HG03060 (cell line): ENCODE measurements at regions not wholly inside any gene's neighbourhood (a gene's known extent, or its start where the extent isn't known, plus 50 kb on each side); places are given as distances from the start of the nearest gene placed in this dataset.
"Not testable (repeated sequence)": the region's sequence is repeated elsewhere in the genome, so short reads cannot be mapped to it uniquely, and the experiment has no call there.

Source experiments
- ATAC-seq: cut with Tn5 transposase; IDR thresholded peaks from one replicate; pipeline ENCODE4 v1.9.1; 2021; ENCODE audit warnings: low read depth, moderate number of reproducible peaks; ENCODE audit not compliant: unreplicated experiment

DNA sequence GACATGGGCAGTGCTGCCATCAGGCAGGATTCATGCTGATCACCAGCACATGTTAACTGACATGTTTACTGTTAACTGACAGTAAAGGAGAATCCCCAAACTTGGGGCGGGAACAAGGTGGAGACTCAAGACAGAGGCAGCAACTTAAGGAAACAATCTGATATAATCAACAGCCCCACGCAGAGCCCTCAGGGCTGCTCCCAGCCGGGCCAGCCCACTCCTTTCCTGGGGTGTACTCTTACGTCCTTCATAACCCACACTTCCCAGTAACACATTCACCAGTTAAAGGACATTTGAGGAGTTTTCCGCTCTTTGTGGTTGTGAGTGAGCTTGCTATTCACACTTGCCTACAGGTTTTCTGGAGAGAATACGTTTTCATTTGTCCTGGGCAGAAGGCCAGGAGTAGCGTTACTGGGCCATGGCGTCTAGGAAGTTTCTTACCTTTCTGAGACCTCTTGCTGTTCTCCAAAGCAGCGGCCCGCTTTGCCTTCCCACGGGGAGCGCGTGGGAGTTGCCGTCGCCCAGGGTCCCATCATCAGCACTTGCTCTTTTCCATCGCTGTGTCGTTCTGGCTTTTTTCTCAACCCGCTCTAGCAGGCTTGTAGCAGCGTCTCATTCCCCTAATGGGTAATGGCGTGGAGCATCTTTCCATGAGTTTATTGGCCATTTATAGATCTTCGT, 56.4 kb downstream of the FOXF2 start:
- ATAC-seq = no peak

DNA sequence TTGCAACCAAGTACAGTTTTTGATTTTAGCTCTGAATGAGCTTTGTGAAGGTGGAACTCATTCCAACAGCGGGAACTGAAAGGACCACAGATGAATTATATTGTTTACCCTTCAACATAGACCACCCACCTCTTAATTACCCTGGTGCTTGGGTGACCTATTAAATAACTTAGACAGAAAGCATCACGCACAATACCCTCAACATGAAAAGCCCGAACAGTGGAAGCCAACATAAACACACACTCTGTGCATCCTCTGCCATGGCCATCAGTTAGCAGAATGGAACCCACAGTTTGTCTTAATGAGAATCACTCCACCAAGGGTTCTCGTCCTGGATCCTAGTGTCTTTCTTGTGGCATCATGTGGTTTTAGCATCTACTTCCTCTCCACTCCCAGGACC, 60.5 kb downstream of the FOXF2 start:
- no peak for ATAC-seq

DNA sequence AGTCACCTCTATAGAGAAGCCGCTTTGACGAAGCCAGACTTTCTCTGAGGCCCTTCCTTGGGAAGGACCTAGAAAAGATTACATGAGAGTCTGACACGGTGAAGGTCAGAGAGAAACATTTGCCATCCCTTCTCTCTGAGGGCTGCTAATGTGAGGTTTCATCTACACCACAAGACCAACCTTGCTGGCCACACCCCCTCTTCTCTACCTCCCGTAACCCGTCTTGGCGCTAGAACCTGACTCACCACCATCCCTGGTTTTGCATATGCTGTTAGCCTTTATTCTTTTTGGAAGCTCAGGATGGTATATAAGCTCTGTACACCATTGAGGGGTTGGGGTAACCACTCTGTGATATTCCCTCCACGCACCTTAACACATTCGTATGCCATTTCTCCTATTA, 63.6 kb downstream of the FOXF2 start:
- ATAC-seq = no peak

DNA sequence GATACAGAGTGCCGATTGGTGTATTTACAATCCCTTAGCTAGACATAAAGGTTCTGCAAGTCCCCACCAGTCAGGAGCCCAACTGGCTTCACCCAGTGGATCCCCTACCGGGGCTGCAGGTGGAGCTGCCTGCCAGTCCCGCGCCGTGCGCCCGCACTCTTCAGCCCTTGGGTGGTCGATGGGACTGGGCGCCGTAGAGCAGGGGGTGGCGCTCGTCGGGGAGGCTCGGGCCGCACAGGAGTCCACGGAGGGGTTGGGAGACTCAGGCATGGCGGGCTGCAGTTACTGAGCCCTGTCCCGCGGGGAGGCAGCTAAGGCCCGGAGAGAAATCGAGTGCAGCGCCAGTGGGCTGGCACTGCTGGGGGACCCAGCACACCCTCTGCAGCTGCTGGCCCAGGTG, 67.4 kb downstream of the FOXF2 start:
- ATAC-seq = not testable (repeated sequence)

DNA sequence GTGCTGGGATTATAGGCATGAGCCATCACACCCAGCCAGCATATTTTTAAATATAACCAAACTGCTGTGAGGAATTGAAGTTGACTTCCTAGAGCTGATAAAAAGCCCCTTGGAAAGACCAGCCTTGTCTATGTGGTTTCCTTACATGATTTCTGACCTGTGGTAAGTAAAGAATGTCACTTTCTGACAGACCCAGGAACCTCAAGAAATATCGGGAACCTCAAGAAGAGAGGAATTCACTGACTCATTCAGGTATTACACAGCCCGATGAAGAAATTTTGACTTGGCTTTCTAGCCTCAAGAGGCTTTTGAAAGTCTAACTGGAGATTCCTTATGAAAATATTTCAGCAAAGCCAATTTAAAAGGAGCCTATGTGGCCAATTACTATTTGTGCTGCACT, 71.8 kb downstream of the FOXF2 start:
- no peak for ATAC-seq

DNA sequence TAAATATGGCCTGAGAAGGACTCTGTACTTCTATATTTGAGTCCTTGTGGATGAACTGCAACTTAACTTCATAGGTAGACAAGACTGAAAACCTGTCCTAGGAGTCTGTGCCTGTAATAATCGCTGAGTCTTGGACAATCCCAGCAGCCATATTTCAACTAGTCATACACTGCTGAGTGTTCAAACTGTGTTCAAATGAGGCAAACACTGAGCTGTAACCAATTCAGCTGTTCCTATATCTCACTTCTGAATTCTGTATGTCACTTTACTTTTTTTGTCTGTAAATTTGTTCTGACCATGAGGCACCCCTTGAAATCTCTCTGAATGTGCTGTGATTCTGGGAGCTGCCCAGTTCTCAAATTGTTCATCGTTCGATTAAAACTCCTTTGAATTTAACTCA, 72.4 kb downstream of the FOXF2 start:
- no peak for ATAC-seq

DNA sequence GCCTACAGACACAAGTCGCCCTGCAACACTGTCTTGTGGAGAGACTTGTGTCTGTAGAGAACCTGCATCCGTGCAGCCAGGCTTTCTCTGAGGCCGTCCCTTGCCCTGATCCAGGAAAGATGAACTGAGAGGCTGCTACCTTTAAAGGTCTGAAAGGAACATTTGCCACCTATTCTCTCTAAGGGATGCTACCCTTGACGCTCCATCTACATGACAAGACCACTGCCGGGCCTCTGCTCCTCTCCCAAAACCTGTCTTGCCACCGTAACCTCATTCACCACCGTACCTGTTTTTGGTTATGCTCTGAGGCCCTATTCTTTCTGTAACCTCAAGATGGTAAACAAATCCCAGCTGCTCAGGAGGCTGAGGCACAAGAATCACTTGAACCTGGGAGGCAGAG, 73.9 kb downstream of the FOXF2 start:
- ATAC-seq = no peak

DNA sequence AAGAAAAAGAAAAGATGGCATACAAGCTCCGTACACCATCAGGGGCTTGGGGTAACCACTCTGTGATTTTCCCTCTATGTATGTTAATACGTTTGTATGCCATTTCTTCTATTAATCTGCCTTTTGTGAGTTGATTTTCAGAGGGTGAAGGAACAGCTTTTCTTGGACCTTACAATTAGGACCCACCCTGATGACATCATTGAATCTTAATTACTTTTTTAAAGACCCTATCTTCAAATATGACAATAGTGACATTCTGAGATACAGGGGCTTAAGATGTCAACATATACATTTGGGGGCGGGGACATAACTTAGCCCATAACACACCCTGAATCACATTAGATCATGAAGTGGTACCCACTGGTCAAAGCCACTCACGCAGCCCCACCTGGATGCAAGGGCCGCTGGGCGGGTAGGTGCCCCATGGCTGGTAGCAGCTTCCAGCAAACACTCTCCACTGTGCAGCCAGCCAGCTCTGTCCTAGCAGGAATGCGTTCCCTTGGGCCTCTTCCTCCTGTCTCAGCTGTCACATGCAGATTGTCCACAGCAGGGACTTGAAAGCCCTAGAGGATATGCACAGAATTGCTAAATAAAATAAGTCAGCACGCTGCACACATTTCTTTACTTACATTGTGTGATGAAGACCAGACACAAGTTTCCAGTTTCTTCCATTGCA, 74.5 kb downstream of the FOXF2 start:
- no peak for ATAC-seq

DNA sequence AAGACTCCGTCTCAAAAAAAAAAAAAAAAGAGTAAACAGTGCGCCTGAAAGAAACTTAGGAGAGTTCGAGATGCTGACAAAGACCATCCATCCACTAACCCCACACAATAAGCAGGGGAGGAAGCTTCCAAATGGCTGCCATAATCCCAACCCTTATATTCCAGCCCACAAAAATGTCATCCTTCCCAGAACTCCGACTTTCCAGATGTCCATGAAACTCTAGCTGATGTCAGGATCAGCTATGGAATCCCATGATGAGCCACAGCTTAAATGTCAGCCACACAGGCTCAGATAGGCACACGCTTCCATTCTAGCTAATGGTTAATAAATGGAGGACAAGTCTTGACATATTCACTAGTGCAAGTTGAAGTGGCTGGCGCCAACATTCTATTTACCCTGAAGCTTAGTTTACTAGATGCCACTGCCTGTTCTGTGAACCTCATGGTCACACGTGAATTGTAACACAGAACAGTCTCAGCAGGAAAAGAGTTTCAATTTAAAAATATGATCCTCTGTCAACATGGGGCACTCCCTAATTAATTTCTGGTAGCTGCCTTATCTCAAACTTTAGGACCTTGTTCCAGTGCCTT, 75.5 kb downstream of the FOXF2 start:
- no peak for ATAC-seq

DNA sequence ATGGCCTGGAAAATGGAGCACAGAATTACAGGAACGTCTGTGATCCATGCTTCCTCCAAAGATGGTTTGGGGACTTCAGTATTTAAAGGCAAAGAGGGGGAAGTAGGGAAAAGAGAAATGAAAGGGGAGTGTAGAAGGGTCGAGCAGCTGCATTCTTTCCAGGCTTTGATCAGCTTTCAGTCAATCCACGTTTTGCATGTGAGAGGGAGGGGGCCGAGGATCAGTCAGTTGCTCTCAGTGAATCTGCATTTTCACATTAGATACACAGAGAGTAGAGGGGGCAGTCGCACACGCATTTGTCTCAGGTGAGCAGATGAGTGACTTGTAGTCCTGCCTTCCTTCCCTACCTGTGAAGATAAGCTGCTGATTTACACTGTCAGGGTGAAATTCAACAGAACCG, 78.8 kb downstream of the FOXF2 start:
- ATAC-seq = no peak

DNA sequence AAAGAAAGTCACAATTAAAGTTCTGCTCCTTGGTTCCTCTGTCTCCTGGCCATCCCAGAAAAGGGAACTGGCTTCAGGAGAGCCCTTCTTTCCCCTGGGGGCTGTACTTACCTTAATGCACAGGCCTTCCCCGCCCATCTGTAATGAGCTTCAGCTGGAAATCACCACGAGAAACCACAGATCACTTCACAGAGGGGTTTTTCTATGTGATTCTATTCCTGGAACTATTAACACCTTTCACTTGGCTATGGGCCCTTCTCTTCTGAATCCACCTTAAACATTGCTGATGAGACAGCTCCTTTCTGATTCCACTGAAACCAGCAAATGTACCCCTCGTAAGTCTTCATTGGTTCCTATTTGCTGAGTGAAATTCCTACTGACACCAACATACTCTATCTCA, 80.7 kb downstream of the FOXF2 start:
- ATAC-seq = no peak

DNA sequence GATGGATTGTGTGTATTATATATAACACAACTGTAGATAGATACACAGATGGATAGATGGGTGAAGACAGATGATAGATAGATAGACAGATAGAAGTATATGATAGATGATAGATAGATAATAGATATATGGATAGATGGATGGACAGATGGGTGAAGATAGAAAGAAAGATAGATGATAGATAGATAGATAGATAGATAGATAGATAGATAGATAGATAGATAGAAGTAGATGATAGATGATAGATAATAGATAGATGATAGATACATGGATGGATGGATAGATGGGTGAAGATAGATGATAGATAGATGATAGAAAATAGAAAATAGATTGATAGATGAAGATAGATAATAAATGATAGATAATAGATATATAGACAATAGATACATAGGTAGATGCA, 83.3 kb downstream of the FOXF2 start:
- no peak for ATAC-seq

DNA sequence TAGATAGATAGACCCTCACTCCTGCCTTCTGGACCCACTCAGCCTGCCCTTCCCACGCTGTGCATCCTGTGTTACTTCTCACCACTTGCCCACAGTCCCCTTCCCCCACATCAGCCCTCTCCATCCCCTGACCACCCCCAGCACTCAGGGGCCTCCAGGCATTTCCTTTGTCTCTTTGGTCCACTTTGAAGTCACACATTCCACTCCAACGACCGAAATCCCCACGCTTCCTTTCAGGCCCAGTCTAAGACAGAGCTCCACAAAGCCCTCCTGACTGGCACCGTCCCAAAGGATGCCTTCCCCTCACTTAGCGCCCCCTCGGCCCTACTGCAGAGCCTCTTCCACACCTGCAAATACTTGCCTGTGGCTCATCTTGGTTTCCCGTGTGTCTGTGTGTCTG, 83.8 kb downstream of the FOXF2 start:
- ATAC-seq = no peak

DNA sequence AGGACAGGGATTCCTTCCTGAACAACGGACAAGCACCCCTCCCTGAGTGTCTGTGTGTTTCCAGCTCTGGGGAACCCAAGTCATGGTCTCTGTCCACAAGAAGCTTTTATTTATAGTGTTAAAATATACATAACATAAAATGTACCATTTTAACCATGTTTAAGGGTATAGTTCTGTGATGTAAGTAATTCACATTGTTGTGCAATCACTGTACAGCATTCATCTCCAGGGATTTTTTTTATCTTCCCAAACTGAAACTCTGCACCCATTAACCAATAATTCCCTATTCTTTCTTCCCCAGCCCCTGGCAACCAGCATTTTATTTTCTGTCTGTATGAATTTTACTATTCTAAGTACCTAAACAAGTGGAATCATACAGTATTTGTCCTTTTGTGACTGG, 84.2 kb downstream of the FOXF2 start:
- ATAC-seq = no peak

DNA sequence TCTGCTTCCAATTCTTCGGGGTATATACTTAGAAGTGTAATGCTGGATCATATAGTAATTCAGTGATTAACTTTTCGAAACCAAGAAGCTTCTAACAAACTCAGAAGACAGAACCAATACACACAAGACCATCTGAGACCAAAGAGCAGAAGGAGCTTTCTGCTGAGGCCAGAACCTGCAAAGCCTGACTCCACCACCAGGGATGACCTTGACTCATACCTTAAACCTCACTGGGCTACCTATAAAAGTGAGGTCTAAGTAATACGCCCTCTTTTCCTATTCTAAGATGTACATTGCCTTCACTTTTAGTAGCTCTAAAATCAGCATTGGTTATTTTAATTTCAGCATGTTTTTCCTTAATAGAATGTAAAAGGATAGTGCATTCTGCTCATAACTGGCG, 84.8 kb downstream of the FOXF2 start:
- no peak for ATAC-seq

DNA sequence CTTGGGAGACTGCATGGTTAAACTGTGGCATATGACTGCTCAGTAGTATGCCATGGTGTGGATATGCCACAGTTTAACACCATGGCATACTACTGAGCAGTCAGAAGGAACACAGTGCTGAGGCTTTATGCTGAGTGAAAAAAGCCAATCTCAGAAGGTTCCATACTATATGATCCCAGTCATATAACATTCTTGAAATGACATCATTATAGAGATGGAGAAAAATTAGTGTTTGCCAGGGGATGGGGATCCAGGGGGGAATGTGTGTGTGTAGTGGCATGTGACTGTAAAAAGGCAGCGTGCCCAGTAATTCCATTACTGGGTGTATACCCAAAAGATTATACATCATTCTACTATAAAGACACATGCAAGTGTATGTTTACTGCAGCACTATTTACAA, 85.8 kb downstream of the FOXF2 start:
- no peak for ATAC-seq

DNA sequence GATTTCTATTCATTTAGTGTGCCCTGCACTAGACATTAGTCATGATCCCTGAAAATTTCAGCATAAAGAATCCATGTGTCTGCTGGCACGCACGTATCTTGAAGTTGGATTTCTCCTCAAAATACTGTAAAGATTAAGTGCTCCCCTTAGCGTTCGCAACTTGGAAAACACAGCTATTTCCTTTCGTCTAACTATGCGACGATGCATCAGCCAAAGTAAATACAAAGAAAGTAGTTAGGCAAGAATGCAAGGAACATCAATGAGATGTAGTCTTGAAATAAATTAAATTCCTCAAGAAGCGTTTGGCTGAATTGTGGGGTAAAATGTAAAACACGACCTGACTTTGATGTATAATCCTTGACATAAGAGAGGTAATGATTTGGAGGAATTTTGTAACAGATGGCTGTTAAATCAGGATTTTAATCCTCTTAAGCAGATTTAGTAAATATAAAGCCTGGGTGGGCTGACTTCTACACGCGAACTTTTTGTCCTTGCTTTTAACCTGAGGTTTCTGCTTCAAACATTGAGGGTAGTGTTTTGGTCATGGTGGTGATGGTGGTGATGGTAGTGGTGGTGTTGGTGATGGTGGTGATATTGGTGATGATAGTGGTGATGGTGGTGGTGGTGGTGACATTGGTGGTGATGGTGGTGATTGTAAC, 88.2 kb downstream of the FOXF2 start:
- ATAC-seq = no peak

DNA sequence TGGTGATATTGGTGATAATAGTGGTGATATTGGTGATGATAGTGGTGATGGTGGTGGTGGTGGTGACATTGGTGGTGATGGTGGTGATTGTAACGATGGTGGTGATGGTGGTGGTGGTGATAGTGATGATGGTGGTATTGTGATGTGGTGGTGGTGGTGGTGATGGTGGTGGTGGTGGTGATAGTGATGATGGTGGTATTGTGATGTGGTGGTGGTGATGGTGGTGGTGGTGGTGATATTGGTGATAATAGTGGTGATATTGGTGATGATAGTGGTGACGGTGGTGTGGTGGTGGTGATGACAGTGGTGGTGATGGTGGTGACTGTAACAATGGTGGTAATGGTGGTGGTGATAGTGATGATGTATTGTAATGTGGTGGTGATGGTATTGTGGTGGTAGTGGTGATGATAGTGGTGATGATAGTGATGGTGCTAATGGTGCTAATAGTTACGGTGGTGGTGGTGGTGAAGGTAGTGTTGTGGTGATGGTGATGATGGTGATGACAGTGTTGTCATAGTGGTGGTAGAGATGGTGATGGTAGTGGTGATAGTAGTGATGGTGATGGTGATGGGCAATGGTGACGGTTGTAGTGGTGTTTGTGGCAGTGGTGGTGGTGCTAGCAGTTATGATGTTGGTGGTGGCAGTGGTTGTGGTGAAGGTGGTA, 88.9 kb downstream of the FOXF2 start:
- not testable (repeated sequence) for ATAC-seq

DNA sequence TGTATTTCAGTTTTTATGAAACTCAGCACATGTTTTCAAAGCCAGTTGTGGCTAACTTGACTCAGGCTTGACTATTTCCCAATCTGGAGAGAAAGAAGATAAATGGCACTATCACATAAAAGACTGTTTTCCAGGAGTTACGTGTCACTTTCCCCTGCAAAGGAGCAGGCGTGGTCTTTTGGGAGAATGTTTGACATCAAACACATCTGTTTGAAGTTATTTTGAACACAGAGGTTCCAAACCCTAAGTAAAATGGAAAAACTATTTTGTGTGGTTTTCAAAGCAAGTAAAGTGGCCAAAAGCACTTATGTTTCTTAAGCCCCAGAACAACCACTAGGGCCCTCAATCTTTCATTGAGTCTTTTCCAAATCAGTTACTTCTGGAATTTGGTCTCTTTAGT, 89.7 kb downstream of the FOXF2 start:
- ATAC-seq = no peak

DNA sequence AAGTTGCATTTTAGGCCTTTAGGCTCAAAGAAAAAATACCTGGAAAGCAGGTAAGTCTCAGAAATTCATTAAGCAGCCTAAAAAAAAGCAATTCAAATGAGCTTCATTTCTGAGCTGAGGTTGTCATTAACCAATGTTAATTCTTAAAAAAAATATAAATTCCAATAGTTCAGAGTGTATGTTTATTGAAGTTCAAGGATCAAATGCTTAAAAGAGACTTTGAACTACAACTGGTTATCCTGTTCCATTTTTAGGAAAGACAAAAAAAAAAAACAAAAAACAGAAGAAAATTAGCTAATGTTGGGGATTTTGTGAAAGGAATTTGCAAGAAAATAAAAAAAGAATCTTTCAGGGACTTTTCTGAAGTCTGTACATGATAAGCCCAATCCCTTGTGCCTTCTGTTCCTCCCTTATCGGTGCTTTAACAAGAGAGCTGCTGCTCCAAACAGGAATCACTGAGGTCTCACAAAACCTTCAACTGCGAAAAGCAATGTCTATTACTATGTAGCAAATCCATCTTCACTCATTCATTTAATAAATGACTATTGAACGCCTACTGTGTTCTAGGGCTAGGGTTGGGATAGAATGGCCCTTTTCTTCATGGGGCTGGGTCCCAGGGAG, 90.3 kb downstream of the FOXF2 start:
- no peak for ATAC-seq

DNA sequence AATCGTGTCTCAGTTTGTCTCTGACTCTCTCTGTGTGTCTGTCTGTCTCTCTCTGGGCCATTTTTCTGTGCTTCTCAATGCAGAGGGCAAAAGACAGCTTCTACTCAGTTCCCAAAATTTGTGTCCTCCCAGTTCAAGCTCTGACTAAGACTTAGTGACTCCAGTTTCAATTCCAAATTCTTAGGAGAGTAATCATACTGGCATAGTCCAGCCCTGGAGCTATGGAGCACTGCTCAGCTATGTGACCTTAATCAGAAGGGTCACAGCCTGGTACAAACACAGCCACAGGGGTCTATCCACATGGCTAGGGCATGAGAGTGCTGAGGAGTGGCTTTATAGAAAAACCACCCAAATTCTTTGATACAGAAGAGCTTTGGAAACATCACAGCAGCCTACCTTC, 91.9 kb downstream of the FOXF2 start:
- ATAC-seq = no peak
